Astrocyte of the hippocampus (primary cell): ENCODE measurements at regions not wholly inside any gene's neighbourhood (a gene's known extent, or its start where the extent isn't known, plus 50 kb on each side); places are given as distances from the start of the nearest gene placed in this dataset.
"Not testable (repeated sequence)": the region's sequence is repeated elsewhere in the genome, so short reads cannot be mapped to it uniquely, and the experiment has no call there.

Source experiments
- DNase-seq: peaks from one replicate; pipeline ENCODE4 v3.0.0; 2011; ENCODE audit warnings: low read depth, low spot score

DNA sequence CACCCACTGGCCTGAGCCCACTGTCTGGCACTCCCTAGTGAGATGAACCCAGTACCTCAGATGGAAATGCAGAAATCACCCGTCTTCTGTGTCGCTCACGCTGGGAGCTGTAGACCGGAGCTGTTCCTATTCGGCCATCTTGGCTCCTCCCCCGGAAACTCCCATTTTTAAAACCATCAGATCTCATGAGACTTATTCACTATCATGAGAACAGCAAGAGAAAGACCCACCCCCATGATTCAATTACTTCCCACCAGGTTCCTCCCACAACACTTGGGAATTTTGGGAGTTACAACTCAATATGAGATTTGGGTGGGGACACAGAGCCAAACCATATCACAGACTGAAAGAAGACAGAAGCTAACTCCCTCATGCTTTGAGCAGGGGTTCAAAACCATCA lies 134.5 kb downstream of the SLC39A8 start:
- not testable (repeated sequence) for DNase-seq

DNA sequence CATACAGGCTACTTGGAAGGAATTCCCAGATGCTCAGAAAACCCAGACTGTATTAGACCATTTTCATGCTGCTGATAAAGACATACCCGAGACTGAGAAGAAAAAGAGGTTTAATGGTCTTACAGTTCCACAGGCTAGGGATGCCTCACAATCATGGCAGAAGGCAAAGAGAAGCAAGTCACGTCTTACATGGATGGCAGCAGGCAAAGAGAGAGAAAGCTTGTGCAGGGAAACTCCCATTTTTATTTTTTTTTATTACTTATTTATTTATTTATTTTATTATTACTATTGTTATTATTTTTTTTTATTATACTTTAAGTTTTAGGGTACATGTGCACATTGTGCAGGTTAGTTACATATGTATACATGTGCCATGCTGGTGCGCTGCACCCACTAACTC lies 140.6 kb downstream of the SLC39A8 start:
- not testable (repeated sequence) for DNase-seq

DNA sequence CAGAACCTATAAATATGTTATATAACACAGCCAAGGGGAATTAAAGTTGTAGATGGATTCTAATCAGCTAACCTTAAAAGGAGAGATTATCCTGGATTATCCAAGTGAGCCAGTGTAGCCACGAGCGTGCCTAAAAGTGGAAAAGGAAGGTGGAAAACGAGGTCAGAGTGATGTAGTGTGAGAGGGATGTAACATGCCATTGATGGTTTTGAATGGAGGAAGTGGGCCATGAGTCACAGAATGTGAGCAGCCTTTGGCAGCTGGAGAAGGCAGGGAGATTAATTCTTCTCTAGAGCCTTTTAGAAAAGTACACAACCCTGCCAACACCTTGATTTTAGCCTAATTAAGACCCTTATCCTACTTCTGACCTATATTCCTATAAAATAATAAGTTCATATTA lies 149.1 kb downstream of the SLC39A8 start:
- peak; percentile 76 for DNase-seq

DNA sequence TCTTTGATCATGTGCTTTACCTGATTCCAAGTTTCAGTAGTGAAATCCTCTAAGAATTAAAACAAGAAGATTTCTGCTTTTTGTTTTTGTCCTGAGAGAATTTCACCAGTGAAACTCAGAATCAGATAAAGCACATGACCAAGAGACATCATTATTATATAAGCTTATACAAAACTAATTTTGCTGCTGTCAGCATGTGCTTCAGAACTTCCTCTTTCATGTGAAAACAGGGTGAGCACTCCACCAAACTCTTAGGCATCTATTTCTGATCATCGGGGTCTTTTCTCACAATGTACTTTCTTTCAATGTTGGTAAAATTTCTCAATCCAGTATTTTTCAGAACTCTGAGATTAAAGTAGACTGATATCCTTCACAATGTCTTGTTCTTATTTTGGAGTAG lies 152.1 kb downstream of the SLC39A8 start:
- no peak for DNase-seq

DNA sequence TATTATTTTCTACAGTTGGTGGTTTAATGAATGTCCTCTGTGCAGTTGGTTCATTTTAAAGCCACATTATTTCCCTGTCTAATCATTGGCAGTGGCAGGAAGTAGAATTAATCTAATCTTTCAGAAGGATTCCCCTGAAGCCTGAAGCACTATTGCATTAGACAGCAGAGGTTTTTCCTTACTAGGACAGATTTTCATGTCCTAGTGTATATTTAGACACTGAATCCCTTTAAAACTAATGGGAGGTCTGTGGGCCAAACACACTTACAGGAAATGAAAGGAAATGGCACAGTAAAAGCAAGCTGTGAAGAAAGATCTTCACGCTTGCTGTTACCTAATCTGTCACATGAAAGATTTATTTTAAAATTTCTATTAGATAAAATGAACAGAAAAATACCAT lies 165.2 kb downstream of the SLC39A8 start:
- no peak for DNase-seq

DNA sequence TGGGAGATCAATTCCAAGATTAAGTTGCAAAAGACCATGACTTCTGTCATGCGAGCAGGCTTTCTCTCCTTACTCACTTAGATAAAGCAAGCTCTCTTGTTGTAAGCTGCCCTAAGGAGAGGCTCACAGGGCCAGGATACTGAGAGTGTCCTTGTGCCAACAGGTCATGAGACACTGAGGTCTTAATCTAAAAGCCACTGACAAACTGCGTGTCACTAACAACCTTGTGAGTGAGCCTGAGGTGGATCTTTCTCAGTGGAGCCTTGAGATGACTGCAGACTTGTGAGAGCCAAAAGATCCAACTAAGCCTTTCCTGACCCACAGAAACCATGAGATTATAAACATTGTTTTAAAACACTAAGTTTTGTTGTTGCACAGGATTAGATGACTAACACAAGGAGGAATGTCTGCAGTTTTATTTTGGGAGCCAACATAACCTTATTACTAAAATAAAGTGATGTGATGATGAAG lies 170.5 kb downstream of the SLC39A8 start:
- DNase-seq = peak; percentile 74

DNA sequence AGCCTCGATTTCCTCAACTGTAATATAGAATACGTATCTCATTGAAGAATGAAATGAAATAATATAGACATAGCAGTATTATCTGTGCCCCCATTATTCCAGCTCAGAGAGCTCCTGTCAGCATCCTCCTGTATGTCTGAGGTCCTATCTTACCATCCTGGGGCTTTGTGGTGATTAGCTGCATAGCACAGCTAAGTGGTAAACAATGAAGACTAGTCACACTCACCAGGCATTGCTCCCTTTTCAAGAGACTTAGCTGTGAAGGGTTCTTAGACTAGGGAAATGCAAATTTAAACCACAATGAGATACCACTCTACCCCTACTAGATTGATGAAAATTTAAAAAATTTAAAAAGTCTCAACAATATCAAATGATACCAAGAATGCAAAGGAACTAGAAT lies 172.9 kb downstream of the SLC39A8 start:
- DNase-seq = peak; percentile 59

DNA sequence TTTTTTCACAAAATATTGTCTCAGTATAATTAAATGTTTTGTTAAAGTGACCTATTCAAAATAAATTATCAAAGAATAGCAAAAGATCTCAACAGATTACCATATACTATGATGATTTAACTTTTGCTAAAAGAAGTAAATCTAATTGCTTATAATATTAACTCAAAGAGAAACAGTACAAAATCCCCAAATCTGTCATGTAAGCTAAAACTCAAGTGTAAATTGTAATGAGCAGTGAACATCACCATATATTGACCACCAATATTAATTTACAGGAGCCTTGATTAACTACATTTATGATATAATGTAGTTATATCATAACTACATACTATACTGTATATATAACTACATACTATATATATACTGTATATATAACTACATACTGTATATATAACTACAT lies 174.4 kb downstream of the SLC39A8 start:
- no peak for DNase-seq

DNA sequence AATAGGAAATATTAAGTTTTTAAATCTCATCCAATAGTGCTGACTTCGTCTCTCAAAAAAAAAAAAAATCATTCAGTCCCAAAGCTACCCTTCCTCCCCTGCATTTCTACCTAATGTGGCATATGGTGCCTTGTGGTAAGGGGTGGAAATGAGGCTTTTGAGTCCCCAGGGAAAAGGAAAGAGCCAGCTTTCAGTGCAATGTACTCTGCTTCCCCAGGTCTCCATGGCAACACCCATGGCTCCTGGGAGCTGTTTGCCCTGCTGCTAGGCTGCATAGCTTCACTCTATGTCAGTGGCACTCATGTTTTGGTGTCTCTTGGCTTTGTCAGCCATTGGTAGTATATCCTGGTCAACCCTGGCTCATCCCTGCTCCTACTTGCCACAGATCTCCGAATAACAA lies 175.9 kb downstream of the SLC39A8 start:
- DNase-seq = peak; percentile 53

DNA sequence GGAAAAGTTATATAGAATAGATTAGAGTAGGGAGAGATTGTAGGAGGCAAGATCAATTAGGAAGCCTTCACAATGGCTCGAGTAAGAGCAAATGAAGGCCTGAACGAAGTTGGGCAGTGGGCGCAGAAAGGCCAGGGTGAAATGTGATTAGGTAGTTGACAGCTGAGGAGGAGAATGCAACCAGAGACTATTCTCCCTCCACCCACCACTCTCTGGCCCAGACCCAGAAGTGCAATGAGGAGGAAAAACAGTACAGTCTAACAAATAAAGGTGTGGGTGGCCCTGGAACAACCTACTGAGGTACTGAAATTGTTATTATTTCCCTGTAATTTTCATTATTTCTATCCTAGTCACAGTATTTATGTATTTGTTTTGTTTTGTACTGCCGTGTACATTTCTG lies 176.7 kb downstream of the SLC39A8 start:
- DNase-seq = peak; percentile 67

DNA sequence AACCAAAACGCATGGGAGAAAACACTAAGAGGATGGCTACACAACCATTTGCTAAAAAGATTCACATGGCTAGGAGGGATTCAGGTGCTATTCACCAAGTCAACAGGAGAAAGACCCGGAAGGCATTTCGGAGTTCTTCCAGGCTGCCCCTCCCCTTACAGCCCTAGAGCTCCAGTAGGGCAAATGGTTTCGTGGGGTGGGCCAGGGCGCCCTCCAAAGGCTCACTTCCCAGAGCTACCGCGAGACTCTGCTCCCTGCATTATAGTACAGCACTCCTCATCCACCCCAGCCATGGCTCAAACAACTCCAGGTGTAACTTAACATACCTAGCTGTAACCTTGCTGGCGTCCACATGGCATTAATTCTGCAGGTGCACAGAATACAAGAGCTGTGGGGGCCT lies 179.7 kb downstream of the SLC39A8 start:
- no peak for DNase-seq

DNA sequence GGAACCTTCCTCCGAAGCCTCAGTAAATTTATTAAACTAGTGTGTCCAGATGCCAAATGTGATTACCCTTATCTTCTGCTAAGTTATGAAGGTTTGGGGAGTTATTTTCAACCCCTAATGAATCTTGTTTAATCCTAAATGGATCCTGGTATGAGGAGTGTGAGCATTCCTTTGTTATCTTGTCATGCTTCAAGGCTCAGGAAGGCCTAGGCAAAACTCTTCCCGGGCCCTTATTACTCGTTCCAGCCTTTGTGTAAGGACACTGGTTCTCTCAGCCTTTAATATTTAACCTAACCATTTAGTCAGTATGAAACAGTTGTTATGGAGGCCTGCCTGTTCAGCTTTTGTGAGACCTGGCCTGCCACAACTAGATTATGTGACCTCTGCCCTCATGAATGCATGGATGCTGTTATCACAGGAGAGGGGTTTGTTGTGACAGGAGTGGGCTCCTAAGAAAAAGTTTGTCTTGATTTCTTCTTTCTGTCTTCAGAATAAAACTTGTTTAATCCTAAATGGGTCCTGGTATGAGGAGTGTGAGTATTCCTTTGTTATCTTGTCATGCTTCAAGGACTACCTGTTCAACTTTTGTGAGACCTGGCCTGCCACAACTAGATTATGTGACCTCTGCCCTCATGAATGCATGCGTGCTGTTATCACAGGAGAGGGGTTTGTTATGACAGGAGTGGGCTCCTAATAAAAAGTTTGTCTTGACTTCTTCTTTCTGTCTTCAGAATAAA lies 181.7 kb downstream of the SLC39A8 start:
- no peak for DNase-seq

DNA sequence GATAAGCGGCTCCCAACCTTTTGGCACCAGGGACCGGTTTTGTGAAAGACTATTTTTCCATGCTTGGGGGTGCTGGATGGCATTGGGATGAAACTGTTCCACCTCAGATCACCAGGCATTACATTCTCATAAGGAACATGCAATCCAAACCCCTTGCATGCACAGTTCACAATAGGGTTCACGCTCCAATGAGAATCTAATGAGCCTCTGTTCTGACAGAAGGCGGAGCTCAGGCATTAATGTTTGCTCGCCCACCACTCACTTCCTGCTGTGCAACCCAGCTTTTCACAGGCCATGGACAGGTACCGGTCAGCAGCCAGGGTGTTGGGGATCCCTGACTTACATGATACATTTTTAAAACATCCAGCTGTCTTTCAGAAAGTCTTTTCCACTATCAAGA lies 187.3 kb downstream of the SLC39A8 start:
- no peak for DNase-seq

DNA sequence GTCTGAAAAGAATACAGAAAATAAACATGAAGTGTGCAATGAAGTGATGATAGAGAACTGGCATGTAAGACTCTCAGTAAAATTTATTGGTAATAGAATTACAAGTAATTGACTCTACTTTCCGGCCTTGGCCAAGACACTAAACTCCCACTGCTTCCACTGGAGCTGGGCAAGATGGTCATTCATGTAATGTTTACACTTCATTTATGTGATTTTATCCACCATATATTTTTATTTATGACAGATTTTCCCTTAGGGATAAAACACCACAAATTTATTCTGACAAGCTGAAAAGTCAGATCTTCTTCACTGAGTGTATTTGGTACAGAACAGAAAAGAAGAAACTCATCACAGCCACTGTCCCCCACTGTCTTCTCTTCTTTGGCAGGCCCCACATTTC lies 191.9 kb downstream of the SLC39A8 start:
- DNase-seq = no peak

DNA sequence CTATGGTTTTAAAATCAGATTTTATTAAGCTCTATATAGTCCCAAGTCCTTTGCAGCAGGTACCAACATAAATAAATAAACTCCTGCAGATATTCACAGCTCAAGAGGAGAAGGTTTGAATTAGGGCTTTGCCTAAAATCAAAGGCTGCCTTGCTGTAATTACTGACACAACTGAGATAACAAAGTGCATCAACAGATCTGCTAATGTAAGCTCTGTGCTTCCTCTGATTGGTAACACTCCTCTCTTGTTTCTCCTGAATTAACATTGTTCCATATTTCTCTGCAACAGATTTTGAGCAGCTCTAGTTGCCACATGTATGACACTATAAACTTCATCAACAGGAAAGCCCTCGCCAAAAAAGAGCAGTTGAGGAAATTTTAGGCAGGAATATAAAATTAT lies 193.6 kb downstream of the SLC39A8 start:
- DNase-seq = no peak

DNA sequence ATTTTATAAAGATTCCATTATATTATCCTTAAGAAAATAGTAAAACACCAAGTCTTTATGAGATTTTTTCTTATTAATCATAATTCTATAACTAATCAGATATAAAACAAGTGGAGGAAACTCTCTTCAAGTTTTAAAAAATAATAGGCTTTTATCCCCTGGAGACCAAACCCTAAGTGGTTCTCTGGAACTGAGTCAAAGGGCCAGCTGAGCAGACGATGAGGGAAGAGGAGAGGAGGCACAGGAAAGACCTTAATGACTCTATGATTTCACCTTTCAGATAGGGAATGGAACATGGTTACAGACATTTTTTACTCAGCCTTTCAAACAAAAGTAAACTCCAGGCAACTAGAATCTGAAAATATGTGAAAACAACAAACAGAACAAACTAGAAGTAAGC lies 201.8 kb downstream of the SLC39A8 start:
- no peak for DNase-seq

DNA sequence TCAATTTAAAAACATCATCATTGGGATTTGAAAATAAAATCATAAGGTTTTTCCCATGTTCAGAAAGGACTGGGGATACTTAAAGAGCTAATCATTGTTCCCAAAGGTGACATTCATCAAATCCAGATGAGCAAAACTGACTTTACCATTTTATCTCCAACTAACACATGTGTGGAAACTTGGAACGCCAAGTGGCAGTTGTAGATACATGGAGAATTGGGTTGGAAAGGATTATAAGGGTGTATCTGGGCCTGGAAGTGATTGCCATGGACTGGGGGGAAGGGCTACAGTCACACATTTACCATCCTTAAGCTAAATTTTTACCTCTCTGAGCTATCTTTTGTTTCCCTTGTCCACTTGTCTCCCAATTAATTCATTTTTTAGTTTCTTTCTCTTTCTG lies 203.4 kb downstream of the SLC39A8 start:
- DNase-seq = no peak

DNA sequence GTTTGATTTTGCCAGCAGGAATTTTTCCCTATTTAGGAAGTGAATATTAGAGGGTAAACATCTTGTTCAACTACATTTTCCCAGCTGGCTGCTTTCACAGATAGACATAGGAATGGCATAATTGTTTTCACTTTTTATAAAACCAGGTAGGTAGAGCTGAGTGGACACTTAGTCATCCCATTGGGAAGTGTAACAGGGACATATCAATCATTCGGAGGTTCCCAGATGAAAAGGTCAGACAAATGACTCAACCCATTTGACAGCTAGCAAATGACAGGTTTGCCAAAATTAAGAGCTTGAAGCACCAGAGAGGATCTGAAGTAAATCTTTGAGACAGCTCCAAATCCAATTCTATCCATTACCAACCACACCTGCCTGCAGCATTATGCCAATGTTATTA lies 205.3 kb downstream of the SLC39A8 start:
- DNase-seq = peak; percentile 14

DNA sequence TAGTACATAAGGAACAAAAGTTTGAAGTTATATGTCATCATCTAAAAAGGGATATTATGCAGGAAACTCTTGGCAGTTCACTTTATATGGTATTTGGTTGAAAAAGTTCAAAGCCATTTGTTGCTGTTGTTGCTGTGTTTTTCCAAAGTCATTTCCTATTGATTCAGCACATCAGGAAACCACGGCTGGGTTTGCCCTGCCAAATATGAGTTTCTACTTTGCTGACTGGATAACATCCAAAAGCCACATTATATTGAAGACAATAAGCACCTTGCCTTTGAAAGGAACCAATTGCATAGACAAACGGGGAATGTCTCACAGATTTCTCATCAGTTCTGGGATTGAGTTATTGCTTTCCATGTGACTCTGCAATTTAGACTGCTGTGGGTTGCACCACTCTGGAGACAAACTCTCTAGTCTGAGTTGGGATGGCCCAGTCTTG lies 206.1 kb downstream of the SLC39A8 start:
- DNase-seq = peak; percentile 91

DNA sequence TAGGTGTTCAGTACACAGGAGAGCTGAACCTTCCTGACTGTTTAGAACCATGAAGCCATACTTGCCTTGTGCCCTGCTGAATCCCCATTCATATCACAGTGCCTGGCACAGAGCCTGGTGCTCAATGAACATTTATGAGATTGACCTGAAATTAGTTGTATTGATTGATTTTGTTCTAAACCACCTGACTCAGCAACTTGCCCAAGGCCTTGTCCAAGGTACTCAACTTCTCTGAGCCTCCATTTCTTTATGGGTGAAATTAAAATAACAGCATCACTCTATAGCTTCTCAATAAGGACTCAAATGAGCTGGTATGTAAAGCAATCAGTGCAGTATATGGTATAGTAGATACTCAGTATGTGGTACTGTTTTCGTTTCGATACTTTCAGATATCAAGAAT lies 208.1 kb downstream of the SLC39A8 start:
- DNase-seq = no peak

DNA sequence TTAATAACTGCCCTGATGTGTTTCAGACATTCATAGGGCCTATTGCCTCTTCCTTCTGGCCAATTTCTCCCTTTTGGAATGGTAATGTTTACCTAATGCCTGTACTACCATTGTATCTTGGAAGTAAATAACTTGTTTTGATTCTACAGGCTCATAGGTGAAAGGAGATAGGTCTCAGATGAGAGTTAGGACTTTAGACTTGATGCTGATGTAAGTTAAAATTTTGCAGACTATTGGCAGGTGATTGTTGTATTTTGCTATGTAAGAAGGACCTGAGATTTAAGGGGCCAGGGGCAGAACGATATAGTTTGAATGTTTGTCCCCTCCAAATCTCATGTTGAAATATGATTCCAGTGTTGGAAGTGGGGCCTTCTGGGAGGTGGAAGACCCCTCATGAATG lies 215.5 kb downstream of the SLC39A8 start:
- no peak for DNase-seq
